Superior temporal gyrus (tissue), 1 donor: ENCODE measurements at regions not wholly inside any gene's neighbourhood (a gene's known extent, or its start where the extent isn't known, plus 50 kb on each side); places are given as distances from the start of the nearest gene placed in this dataset.
"Not testable (repeated sequence)": the region's sequence is repeated elsewhere in the genome, so short reads cannot be mapped to it uniquely, and the experiment has no call there.

ENCODE experiments used
- DNase-seq: peaks from one replicate; pipeline ENCODE4 v3.0.0-alpha.2; 2016; ENCODE audit errors: extremely low spot score

GRCh38 chr19:5259750-5260149 is 80.9 kb downstream of the PTPRS start:
- DNase-seq = no peak

GRCh38 chr19:5257155-5258045 is 83.2 kb downstream of the PTPRS start:
- DNase-seq = no peak

DNA sequence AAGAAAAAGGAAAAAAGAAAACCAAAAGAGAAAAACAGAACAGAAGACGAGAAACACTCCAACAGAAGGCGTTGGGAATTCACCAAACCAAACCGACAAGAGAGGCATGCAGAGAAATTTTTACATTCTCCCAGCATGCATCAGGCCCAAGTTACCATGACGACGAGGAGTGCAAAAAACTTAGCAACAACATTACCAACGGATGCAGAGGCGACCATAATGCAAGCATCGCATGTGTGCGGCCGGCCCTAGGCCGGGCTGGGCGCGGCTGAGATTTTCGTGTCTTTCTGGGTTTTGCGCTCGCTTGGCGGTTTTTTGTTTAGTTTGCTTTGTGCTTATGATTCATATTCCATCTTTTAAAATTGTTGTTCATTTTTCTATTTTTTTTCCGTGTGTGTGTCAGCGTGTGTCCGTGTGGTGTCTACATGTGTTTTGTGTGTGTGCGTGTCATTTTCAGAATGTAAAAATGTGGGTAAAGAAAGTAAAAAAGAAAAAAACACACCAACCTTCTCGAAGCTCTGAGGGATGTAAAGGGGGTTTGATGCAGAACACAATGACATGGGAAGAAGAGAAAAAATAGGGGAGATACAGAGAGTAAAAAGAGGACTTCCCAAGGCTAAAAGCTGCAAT is 84.9 kb downstream of the PTPRS start:
- peak; percentile 52 for DNase-seq

GRCh38 chr19:5254944-5255343 is 85.7 kb downstream of the PTPRS start:
- no peak for DNase-seq

GRCh38 chr19:5254543-5254942 is 86.1 kb downstream of the PTPRS start:
- no peak for DNase-seq

DNA sequence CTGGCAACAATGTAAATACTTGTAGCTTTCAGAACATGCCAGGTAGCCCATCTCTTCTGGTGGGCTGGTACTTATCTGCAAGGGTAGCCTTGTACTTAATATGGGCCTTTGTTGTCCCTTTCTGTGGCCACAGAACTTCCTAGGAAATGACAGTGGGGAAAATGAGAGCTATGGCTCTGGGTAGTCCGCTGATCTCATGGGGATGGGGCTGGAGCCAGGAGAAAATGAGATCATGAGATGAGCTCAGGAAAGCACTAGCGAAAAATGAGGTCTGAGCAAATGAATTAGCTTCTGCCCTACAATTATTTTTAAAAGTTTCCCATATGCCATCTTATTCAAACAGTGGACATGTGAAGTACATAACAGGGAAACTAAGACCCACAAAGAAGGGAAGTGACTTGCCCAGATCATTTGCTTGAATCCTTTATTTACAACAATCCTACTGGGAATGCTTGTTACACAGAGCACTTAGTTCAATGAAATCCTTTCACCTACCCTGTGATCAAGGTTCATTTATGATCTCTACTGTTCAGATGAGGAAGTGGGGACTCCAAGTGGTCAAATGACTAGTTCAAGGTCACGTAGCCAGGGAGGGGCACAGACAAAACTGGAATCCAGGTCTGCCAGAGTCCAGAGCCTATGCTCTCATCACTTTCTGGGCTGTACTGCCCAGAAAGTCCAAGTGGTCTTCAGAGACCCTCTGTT is 87.1 kb downstream of the PTPRS start:
- no peak for DNase-seq

GRCh38 chr19:5251096-5252065 is 89.2 kb downstream of the PTPRS start:
- no peak for DNase-seq

GRCh38 chr19:5250127-5250659 is 90.4 kb downstream of the PTPRS start:
- DNase-seq = peak; percentile 78

- no peak for DNase-seq
Measured at GRCh38 chr19:5249526-5249925, 91.1 kb downstream of the PTPRS start.

DNA sequence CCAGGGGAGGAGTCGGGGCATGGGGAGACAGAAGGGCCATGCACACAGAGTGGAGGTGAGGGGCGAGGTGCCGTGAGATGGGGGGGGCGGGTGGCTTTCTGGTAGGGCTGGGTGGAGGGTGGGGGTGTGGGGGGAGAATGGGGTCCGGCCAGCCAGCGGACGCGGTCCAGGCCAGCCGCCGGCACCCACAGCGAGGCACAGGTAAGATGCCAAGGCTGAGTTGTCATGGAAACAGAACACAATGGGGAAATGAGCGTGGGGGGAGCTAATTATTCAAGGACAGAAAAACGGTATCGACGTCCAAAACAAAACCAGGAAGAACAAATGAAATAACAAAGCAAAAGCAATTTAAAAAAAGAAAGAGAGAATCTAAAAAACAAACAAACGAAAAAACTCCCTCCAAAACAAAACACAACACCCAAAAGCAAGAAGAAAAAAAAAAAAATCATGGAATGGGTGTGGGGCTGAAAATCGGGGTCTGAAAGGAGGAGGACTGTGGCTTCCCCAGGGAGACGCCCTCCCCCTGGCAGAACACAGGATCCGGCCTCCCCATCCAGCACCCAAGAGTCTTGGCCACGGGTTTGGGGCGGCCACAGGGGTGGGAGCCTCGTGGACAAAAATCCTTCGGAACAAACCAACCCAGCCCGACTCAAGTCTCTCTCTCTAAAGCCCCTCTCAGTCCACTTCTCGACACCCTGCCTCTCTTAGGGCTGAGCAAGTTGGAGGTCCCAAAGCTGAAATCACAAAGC is 92.5 kb downstream of the PTPRS start:
- no peak for DNase-seq

DNA sequence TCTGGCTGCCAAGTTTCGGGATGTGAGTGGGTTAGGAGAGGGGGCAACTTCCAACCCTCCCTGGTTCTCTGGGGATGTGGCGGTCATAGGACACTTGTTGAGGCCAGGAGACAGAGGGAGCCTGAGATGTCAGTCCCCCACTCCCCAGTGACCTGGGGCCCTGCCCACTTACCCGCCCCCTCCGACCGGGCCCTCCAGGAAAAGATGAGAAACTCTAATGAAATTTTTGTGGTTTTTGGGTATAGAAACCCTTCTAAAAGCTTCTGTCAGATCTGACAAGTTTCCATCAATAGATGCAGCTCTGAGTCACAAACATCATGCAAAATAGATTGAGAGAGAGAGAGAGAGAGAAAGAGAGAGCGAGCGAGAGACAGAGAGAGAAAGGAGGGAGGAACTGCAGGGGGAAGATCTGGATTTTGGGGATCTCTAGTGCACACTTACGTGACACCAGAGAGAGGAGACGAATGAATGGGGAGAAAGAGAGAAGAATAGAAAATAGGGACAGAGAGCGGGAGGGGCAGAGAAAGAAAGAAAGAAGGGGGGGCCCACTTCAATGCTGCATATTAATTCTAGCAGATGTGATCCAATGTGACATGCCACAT is 94.0 kb downstream of the PTPRS start:
- DNase-seq = no peak

GRCh38 chr19:5245631-5246553 is 94.7 kb downstream of the PTPRS start:
- no peak for DNase-seq

DNA sequence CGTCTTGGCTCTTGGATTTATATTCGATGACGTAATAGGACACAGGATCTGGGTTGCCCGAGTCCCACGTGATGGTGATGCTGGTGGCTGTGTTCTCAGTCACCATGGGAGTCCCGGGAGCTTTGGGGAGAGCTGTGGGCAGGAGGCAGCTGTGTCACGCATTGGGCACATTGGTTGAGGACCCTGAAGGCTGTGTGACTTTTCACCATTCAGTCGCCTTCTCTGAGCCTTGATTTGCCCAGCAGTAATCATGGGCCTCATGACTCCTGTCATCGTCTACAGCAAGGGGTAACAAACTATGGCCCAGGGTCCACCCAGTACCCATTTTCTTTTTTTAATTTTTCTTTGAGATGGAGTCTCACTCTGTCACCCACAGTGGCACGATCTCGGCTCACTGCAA is 96.3 kb downstream of the PTPRS start:
- no peak for DNase-seq

DNA sequence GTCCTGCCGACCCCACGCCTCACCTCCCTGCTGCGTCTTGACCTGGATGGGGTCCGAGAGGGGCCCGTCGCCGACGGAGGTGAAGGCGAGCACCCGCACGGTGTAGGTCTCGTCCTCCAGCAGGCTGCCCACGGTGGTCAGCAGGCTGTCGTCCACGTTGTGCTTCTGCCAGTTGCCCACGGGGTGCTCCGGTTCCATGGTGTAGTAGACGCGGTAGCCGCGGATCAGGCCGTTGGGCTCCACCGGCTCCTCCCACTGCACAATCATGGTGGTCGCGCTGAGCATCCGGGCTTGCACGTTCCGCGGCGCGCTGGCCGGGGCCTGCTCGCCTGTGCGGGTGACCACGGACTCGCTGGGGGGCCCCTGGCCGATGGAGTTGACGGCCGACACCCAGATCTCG is 96.7 kb downstream of the PTPRS start:
- DNase-seq = no peak

DNA sequence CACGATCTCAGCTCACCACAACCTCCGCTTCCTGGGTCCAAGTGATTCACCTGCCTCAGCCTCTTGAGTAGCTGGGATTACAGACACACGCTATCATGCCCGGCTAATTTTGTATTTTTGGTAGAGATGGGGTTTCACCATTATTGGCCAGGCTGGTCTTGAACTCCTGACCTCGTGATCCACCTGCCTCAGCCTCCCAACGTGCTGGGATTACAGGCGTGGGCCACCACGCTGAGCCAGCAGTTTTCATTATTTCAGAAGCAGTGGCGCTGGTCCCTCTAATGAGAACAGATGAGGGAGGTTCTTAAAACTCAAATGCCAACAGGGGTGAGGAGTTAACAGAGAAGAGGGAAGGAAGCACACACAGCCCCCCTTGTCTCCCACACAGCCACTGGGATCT is 98.7 kb downstream of the PTPRS start:
- DNase-seq = not testable (repeated sequence)

DNA sequence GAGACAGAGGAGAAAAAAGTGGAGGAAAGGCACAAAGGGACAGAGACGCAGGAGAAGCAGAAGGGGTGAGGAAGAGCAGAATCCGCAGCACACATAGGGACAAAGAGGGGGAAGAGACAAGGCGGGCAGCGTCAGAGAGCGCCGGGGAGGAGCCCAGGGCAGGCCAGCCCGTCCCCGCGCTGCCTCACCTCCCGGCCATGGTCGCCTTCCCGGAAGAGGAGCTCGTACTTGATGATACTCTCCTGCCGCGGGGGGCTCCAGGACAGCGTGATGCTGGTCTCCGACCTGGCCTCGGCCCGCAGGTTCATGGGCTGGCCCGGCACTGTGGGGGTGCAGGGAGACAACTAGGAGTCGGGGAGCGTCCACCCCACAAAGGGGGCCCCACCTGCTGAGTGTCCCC is 100.6 kb downstream of the PTPRS start:
- DNase-seq = no peak

DNA sequence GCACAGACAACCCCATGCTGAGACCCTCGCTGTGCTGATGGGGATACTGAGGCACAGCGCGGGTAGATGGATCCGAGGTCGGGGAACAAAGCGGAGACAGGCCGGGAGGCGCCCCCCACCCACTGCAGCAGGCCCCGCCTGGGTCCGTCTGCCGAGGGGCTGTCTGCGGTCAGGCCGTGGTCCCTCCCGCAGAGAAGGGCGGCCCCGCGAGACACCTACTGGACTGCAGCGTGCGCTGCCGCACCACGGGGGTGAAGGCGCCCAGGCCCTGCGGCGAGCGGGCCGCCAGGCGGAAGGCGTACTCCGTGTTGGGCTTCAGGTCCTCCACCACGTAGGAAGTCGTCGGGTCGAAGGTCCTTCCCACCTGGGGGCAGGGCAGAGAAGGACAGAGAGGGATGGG is 101.9 kb downstream of the PTPRS start:
- DNase-seq = no peak

DNA sequence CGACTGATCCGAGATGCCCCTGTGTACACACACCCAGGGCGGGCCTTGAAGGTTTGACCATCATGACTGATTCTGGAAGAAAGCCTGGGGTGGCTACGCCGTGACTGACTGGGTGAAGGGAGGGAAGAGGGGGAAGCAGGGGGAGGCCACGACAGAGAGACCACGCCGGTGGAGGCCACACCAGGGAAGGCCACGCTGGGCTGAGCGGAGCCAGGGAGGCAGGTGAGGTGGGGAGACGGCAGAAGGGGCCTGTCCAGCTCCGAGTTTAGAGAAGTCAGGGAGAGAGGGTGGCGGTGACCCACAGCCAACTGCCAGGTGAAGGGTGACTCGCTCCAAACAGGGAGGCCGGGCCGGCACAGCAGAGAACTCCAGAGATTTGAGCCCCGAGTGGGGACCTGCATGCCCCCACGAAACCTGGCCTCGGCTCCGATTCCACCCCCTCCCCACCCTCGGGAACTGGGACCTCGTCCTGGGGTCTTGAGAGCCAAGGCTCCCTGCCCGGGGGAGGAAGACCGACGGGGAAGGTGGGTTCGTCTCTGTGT is 102.6 kb downstream of the PTPRS start:
- no peak for DNase-seq
